ENCODE measurements at regions not wholly inside any gene's neighbourhood (a gene's known extent, or its start where the extent isn't known, plus 50 kb on each side); places are given as distances from the start of the nearest gene placed in this dataset.

DNA sequence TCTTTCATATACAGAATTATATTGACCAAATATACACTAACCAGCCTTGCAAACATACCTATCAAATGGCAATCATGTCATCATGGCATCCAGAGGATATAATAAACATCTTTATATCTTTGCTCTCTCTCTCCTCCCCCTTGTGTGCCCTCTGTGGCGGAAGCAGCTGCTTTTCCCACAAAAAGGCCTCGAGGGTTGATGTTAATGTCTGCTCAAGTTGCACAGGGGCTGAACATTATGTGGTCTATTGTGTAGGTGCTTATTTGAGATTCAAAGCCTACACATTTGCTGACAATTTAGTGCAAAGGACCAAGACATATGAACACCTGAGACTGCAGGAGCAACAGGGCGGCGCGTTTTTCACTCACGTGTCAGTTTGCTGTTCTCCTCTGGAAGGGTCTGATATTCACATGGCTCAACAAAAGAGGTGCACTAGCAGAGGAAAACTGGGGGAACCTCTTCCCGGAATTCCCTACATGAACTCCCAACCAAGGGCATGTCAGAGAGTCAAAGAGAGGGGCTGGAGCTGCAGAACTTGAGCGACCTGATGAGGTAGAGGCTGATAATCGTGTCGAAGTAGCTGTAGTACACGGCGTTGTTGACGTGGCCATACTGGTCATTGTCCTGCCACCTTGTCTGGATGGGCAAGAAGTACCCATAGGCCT is 138.8 kb downstream of the RCN1 start:
- TF ChIP-seq CTCF (IDR thresholded peaks at IDR 0.05; ENCODE audit: insufficient read depth, low read length) (no peak), SPI1 (IDR thresholded peaks at IDR 0.05; ENCODE audit: borderline replicate concordance, low read depth) (no peak), REST (IDR thresholded peaks at IDR 0.05; ENCODE audit: insufficient replicate concordance, low read depth) (no peak), GABPA (IDR thresholded peaks at IDR 0.05; ENCODE audit: low read depth) (no peak)
